GM23338 (cell line): ENCODE measurements at regions not wholly inside any gene's neighbourhood (a gene's known extent, or its start where the extent isn't known, plus 50 kb on each side); places are given as distances from the start of the nearest gene placed in this dataset.

Experiments used
- CREB1 ChIP-seq: fragments of 250-450 bp; sonication (Bioruptor Pico); IDR thresholded peaks from 2 replicates; pipeline ENCODE4 v1.5.0; 2020; ENCODE audit warnings: low read depth, mild to moderate bottlenecking, moderate library complexity
- POLR2AphosphoS5 ChIP-seq: IDR thresholded peaks from 2 replicates; pipeline ENCODE4 v1.6.1; 2016; ENCODE audit warnings: antibody characterized with exemption, low read depth
- ZNF462 ChIP-seq: fragments of 250-450 bp; sonication (Bioruptor Pico); IDR thresholded peaks from 2 replicates; pipeline ENCODE4 v1.5.0; 2020; ENCODE audit warnings: mild to moderate bottlenecking, moderate library complexity

- no peak for TF ChIP-seq ZNF462
- TF ChIP-seq CREB1 (CRISPR knock-in tag): no peak
- no peak for TF ChIP-seq POLR2AphosphoS5
These were observed 93.8 kb upstream of the SLC8A1 start for GRCh38 chr2:40545645-40546044.
